Keratinocyte (primary cell): ENCODE measurements at regions not wholly inside any gene's neighbourhood (a gene's known extent, or its start where the extent isn't known, plus 50 kb on each side); places are given as distances from the start of the nearest gene placed in this dataset.

Experiments used
- DNase-seq: peaks from one replicate; pipeline ENCODE4 v3.0.0-alpha.2; 2011; ENCODE audit warnings: low read depth, missing footprints, low spot score
- FAIRE-seq: peaks from 2 replicates; lab custom pipeline; 2011; peaks lifted over from hg19 to GRCh38; lab: Jason Lieb, UNC
- H2AFZ ChIP-seq: 2 replicates; pipeline ENCODE4 v1.6.0; 2012; ENCODE audit warnings: low read length, control low read depth, inconsistent platforms; ENCODE audit not compliant: control insufficient read depth
- H3K27ac ChIP-seq: 2 replicates; pipeline ENCODE4 v1.5.1; 2011; ENCODE audit warnings: low read length; ENCODE audit not compliant: control insufficient read depth, insufficient read depth
- H3K27me3 ChIP-seq: 3 replicates; pipeline ENCODE4 v1.6.0; 2011; ENCODE audit warnings: low read length; ENCODE audit not compliant: control insufficient read depth, insufficient read depth; ENCODE audit errors: extremely low read depth
- H3K36me3 ChIP-seq, 2 experiments: 2 replicates in 1 of 2; 3 replicates in 1 of 2; pipeline ENCODE4 v1.5.1; 2011; ENCODE audit warnings: low read length in 2 of 2, mild to moderate bottlenecking in 1 of 2; ENCODE audit not compliant: control insufficient read depth in 2 of 2, insufficient read depth in 2 of 2; ENCODE audit errors: extremely low read depth in 1 of 2
- H3K4me1 ChIP-seq: 3 replicates; pipeline ENCODE4 v1.5.1; 2011; ENCODE audit warnings: low read length; ENCODE audit not compliant: control insufficient read depth, insufficient read depth; ENCODE audit errors: extremely low read depth
- H3K4me2 ChIP-seq: 3 replicates; pipeline ENCODE4 v1.6.0; 2011; ENCODE audit warnings: low read depth, low read length; ENCODE audit not compliant: control insufficient read depth, insufficient read depth; ENCODE audit errors: extremely low read depth
- H3K4me3 ChIP-seq, 3 experiments: fragments of 200-600 bp in 1 of 3; sonication (generic) in 1 of 3; 2 replicates in 2 of 3; 3 replicates in 1 of 3; pipeline ENCODE4 v1.5.1; 2011 to 2016; ENCODE audit warnings: low read length in 3 of 3, mild to moderate bottlenecking in 3 of 3, control low read depth in 2 of 3, inconsistent platforms in 1 of 3, low read depth in 1 of 3, mixed read lengths in 1 of 3, mixed run types in 1 of 3, moderate library complexity in 1 of 3; ENCODE audit not compliant: control insufficient read depth in 2 of 3, insufficient read depth in 2 of 3; ENCODE audit errors: extremely low read depth in 1 of 3
- H3K79me2 ChIP-seq: 2 replicates; pipeline ENCODE4 v1.6.0; 2012; ENCODE audit warnings: low read length; ENCODE audit not compliant: control insufficient read depth, insufficient read depth
- H3K9ac ChIP-seq: 3 replicates; pipeline ENCODE4 v1.6.0; 2011; ENCODE audit warnings: low read length; ENCODE audit not compliant: control insufficient read depth, insufficient read depth; ENCODE audit errors: extremely low read depth
- H3K9me1 ChIP-seq: 3 replicates; pipeline ENCODE4 v1.6.0; 2011; ENCODE audit warnings: low read length; ENCODE audit not compliant: control insufficient read depth, insufficient read depth; ENCODE audit errors: extremely low read depth
- H3K9me3 ChIP-seq: 2 replicates; pipeline ENCODE4 v1.5.1; 2012; ENCODE audit warnings: low read depth, low read length; ENCODE audit not compliant: control insufficient read depth
- H4K20me1 ChIP-seq: 3 replicates; pipeline ENCODE4 v1.6.0; 2011; ENCODE audit warnings: low read length; ENCODE audit not compliant: control insufficient read depth, insufficient read depth; ENCODE audit errors: extremely low read depth
- EZH2 ChIP-seq: IDR thresholded peaks from one replicate; pipeline ENCODE4 v1.6.1; 2012; ENCODE audit warnings: inconsistent platforms, mild to moderate bottlenecking, low read length, moderate library complexity
- dilution Hi-C: fragments of 300-500 bp; cut with MboI; formaldehyde crosslinking; loops from one replicate; pipeline ENCODE4 v1.7.0; 2020; ENCODE audit warnings: low sequenced_read_pairs; ENCODE audit not compliant: extremely low pct_ligation_motif_present
- TF ChIP-seq, protein P1 (sequence below), 3 experiments: IDR thresholded peaks in 1 of 3; conservative IDR thresholded peaks in 1 of 3; optimal IDR thresholded peaks in 1 of 3; 2 replicates in 2 of 3; 3 replicates in 1 of 3; pipeline versions ENCODE3 to v1.5.1; 2011; ENCODE audit warnings: low read length in 3 of 3, mild to moderate bottlenecking in 3 of 3, moderate library complexity in 2 of 3, control low read depth in 1 of 3, inconsistent platforms in 1 of 3; ENCODE audit not compliant: insufficient read depth in 2 of 3; ENCODE audit errors: extremely low read depth in 1 of 3

GRCh38 chr9:91039835-91040140 is 238.2 kb downstream of the SYK start:
- Histone ChIP-seq H3K9me1 (no peaks in the 10 kb centered on the region), H3K4me2 (no peak overlapping the region), H3K9ac (no peak overlapping the region), H3K4me3 (no peak overlapping the region), H3K27me3 (peaks cover 6% of the 10 kb centered on the region), H3K27ac (no peak overlapping the region), H3K79me2 (no peaks in the 10 kb centered on the region), H3K9me3 (no peaks in the 10 kb centered on the region), H4K20me1 (no peaks in the 10 kb centered on the region), H3K36me3 (no peaks in the 10 kb centered on the region), H3K4me1 (peaks cover 12% of the 10 kb centered on the region), H2AFZ (no peak overlapping the region)
- FAIRE-seq, result no peak
- TF ChIP-seq, protein P1, sequence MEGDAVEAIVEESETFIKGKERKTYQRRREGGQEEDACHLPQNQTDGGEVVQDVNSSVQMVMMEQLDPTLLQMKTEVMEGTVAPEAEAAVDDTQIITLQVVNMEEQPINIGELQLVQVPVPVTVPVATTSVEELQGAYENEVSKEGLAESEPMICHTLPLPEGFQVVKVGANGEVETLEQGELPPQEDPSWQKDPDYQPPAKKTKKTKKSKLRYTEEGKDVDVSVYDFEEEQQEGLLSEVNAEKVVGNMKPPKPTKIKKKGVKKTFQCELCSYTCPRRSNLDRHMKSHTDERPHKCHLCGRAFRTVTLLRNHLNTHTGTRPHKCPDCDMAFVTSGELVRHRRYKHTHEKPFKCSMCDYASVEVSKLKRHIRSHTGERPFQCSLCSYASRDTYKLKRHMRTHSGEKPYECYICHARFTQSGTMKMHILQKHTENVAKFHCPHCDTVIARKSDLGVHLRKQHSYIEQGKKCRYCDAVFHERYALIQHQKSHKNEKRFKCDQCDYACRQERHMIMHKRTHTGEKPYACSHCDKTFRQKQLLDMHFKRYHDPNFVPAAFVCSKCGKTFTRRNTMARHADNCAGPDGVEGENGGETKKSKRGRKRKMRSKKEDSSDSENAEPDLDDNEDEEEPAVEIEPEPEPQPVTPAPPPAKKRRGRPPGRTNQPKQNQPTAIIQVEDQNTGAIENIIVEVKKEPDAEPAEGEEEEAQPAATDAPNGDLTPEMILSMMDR (optimal IDR thresholded peaks at IDR 0.05 in 1 of 3, IDR thresholded peaks at IDR 0.05 in 1 of 3, conservative IDR thresholded peaks at IDR 0.05 in 1 of 3; ENCODE audit: extremely low read depth in 1 of 3, insufficient read depth in 2 of 3, low read length in 3 of 3), result no peak
- no peak for TF ChIP-seq EZH2
- DNase-seq, result no peak
- dilution Hi-C loops, result no loop called here

- H3K9me3 ChIP-seq, result no peaks in the 10 kb centered on the region
- peaks cover 6% of the 10 kb centered on the region for H3K27me3 ChIP-seq
- no peak overlapping the region for H2AFZ ChIP-seq
- no peaks in the 10 kb centered on the region for H3K9me1 ChIP-seq
- H3K27ac ChIP-seq, result no peak overlapping the region
- no peak for TF ChIP-seq EZH2
- TF ChIP-seq, protein P1 (optimal IDR thresholded peaks at IDR 0.05 in 1 of 3, IDR thresholded peaks at IDR 0.05 in 1 of 3, conservative IDR thresholded peaks at IDR 0.05 in 1 of 3; ENCODE audit: extremely low read depth in 1 of 3, insufficient read depth in 2 of 3, low read length in 3 of 3), result no peak
- dilution Hi-C loops, result no loop called here
- FAIRE-seq, result no peak
- H3K36me3 ChIP-seq, result no peaks in the 10 kb centered on the region
- H3K4me2 ChIP-seq, result no peak overlapping the region
- no peak overlapping the region for H3K4me3 ChIP-seq
- peaks cover 12% of the 10 kb centered on the region for H3K4me1 ChIP-seq
- H4K20me1 ChIP-seq, result no peaks in the 10 kb centered on the region
- no peak for DNase-seq
- no peaks in the 10 kb centered on the region for H3K79me2 ChIP-seq
- no peak overlapping the region for H3K9ac ChIP-seq
These were observed 239.0 kb downstream of the SYK start for GRCh38 chr9:91040371-91041215.
